ENCODE measurements at regions not wholly inside any gene's neighbourhood (a gene's known extent, or its start where the extent isn't known, plus 50 kb on each side); places are given as distances from the start of the nearest gene placed in this dataset.
"Not testable (repeated sequence)": the region's sequence is repeated elsewhere in the genome, so short reads cannot be mapped to it uniquely, and the experiment has no call there.

- DNase-seq (ENCODE audit: insufficient read length) (no peak), FAIRE-seq (no peak)
- TF ChIP-seq POLR2A (IDR thresholded peaks at IDR 0.05; ENCODE audit: low read depth, low read length) (no peak), TAF1 (IDR thresholded peaks at IDR 0.05; ENCODE audit: borderline replicate concordance, low read depth, low read length) (no peak), POLR2AphosphoS5 (IDR thresholded peaks at IDR 0.05; ENCODE audit: low read depth, low read length) (no peak)
Measured at GRCh38 chr5:67997892-67998457, 217.6 kb upstream of the PIK3R1 start.

GRCh38 chr5:67997148-67997547 lies 218.4 kb upstream of the PIK3R1 start:
- FAIRE-seq, result no peak
- TF ChIP-seq POLR2AphosphoS5 (IDR thresholded peaks at IDR 0.05; ENCODE audit: low read depth, low read length) (no peak), POLR2A (IDR thresholded peaks at IDR 0.05; ENCODE audit: low read depth, low read length) (no peak), TAF1 (IDR thresholded peaks at IDR 0.05; ENCODE audit: borderline replicate concordance, low read depth, low read length) (no peak)

GRCh38 chr5:67996596-67996995 lies 219.0 kb upstream of the PIK3R1 start:
- no peak for TF ChIP-seq TAF1 (IDR thresholded peaks at IDR 0.05; ENCODE audit: borderline replicate concordance, low read depth, low read length)
- no peak for DNase-seq (ENCODE audit: insufficient read length)
- FAIRE-seq, result no peak

More at GRCh38 chr5:67997148-67997547, 218.4 kb upstream of the PIK3R1 start:
- no peak for DNase-seq (ENCODE audit: insufficient read length)

GRCh38 chr5:67992923-67993322 lies 222.6 kb upstream of the PIK3R1 start:
- DNase-seq (ENCODE audit: insufficient read length) (no peak), FAIRE-seq (no peak)
- TF ChIP-seq TAF1 (IDR thresholded peaks at IDR 0.05; ENCODE audit: borderline replicate concordance, low read depth, low read length) (no peak), POLR2AphosphoS5 (IDR thresholded peaks at IDR 0.05; ENCODE audit: low read depth, low read length) (no peak), POLR2A (IDR thresholded peaks at IDR 0.05; ENCODE audit: low read depth, low read length) (no peak)

DNA sequence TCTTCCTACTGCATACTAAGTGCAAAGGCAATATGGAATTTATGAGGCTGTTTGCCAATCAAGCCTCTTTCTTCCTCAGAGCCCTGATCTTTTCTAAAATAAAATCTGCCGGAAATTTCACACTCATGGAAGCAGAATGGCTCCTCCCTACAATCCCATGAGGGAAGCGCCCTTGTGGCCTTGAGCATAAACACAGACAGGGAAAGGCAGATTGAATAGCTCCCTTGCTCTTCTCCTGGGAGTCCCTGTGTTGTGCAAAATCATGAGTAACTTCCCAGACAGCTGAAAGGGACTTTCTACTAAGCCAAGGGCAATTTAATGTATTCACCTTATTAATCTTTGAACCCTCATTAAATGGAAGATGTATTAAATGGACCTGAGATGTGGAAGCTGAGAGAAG lies 226.1 kb upstream of the PIK3R1 start:
- no peak for FAIRE-seq
- TF ChIP-seq POLR2AphosphoS5 (IDR thresholded peaks at IDR 0.05; ENCODE audit: low read depth, low read length) (no peak), TAF1 (IDR thresholded peaks at IDR 0.05; ENCODE audit: borderline replicate concordance, low read depth, low read length) (no peak), POLR2A (IDR thresholded peaks at IDR 0.05; ENCODE audit: low read depth, low read length) (no peak)
- no peak for DNase-seq (ENCODE audit: insufficient read length)

- TF ChIP-seq POLR2A (IDR thresholded peaks at IDR 0.05; ENCODE audit: low read depth, low read length) (no peak), TAF1 (IDR thresholded peaks at IDR 0.05; ENCODE audit: borderline replicate concordance, low read depth, low read length) (no peak), POLR2AphosphoS5 (IDR thresholded peaks at IDR 0.05; ENCODE audit: low read depth, low read length) (no peak)
- no peak for DNase-seq (ENCODE audit: insufficient read length)
- FAIRE-seq, result no peak
Measured at GRCh38 chr5:67986761-67987160, 228.8 kb upstream of the PIK3R1 start.

- FAIRE-seq (no peak), DNase-seq (ENCODE audit: insufficient read length) (no peak)
- no peak for TF ChIP-seq POLR2AphosphoS5 (IDR thresholded peaks at IDR 0.05; ENCODE audit: low read depth, low read length)
- no peak for TF ChIP-seq POLR2A (IDR thresholded peaks at IDR 0.05; ENCODE audit: low read depth, low read length)
- no peak for TF ChIP-seq TAF1 (IDR thresholded peaks at IDR 0.05; ENCODE audit: borderline replicate concordance, low read depth, low read length)
Measured at GRCh38 chr5:67985686-67986387, 229.7 kb upstream of the PIK3R1 start.

GRCh38 chr5:67984546-67984945 lies 231.0 kb upstream of the PIK3R1 start:
- FAIRE-seq (no peak), DNase-seq (ENCODE audit: insufficient read length) (no peak)
- TF ChIP-seq TAF1 (IDR thresholded peaks at IDR 0.05; ENCODE audit: borderline replicate concordance, low read depth, low read length) (no peak), POLR2A (IDR thresholded peaks at IDR 0.05; ENCODE audit: low read depth, low read length) (no peak), POLR2AphosphoS5 (IDR thresholded peaks at IDR 0.05; ENCODE audit: low read depth, low read length) (no peak)

GRCh38 chr5:67983251-67984110 lies 232.1 kb upstream of the PIK3R1 start:
- DNase-seq (ENCODE audit: insufficient read length), result no peak
- TF ChIP-seq TAF1 (IDR thresholded peaks at IDR 0.05; ENCODE audit: borderline replicate concordance, low read depth, low read length), result no peak
- TF ChIP-seq POLR2A (IDR thresholded peaks at IDR 0.05; ENCODE audit: low read depth, low read length), result no peak
- no peak for TF ChIP-seq POLR2AphosphoS5 (IDR thresholded peaks at IDR 0.05; ENCODE audit: low read depth, low read length)
- no peak for FAIRE-seq

- FAIRE-seq, result not testable (repeated sequence)
Measured at GRCh38 chr5:67982160-67982559, 233.4 kb upstream of the PIK3R1 start.

GRCh38 chr5:67978171-67978570 lies 237.4 kb upstream of the PIK3R1 start:
- FAIRE-seq (no peak), DNase-seq (ENCODE audit: insufficient read length) (no peak)
- TF ChIP-seq POLR2AphosphoS5 (IDR thresholded peaks at IDR 0.05; ENCODE audit: low read depth, low read length) (no peak), TAF1 (IDR thresholded peaks at IDR 0.05; ENCODE audit: borderline replicate concordance, low read depth, low read length) (no peak), POLR2A (IDR thresholded peaks at IDR 0.05; ENCODE audit: low read depth, low read length) (no peak)

More at GRCh38 chr5:67982160-67982559, 233.4 kb upstream of the PIK3R1 start:
- DNase-seq (ENCODE audit: insufficient read length), result not testable (repeated sequence)
